Lung microvascular endothelial cell (primary cell): ENCODE measurements at regions not wholly inside any gene's neighbourhood (a gene's known extent, or its start where the extent isn't known, plus 50 kb on each side); places are given as distances from the start of the nearest gene placed in this dataset.
"Not testable (repeated sequence)": the region's sequence is repeated elsewhere in the genome, so short reads cannot be mapped to it uniquely, and the experiment has no call there.

Experiments used
- DNase-seq, 2 donors: peaks; one replicate each; pipeline versions ENCODE4 v3.0.0 to v3.0.0-alpha.2; 2010; ENCODE audit warnings: low read depth in 2 of 2

- no peak for DNase-seq
Measured at GRCh38 chr5:86403190-86403589, 214.6 kb upstream of the COX7C start.

- no peak for DNase-seq
Measured at GRCh38 chr5:86404256-86404655, 213.5 kb upstream of the COX7C start.

- DNase-seq = no peak
Measured at GRCh38 chr5:86407711-86408110, 210.0 kb upstream of the COX7C start.

- DNase-seq = no peak
Measured at GRCh38 chr5:86411596-86411995, 206.1 kb upstream of the COX7C start.

GRCh38 chr5:86427158-86427557 lies 190.6 kb upstream of the COX7C start:
- no peak for DNase-seq

GRCh38 chr5:86439593-86440110 lies 178.1 kb upstream of the COX7C start:
- DNase-seq = no peak

- DNase-seq = no peak
Measured at GRCh38 chr5:86442036-86442745, 175.6 kb upstream of the COX7C start.

- DNase-seq = no peak
Measured at GRCh38 chr5:86447362-86447761, 170.4 kb upstream of the COX7C start.

GRCh38 chr5:86452251-86452650 lies 165.5 kb upstream of the COX7C start:
- no peak for DNase-seq

- no peak for DNase-seq
Measured at GRCh38 chr5:86460519-86460918, 157.2 kb upstream of the COX7C start.

- DNase-seq = peak in 1 of 2 donors; percentile 52
Measured at GRCh38 chr5:86461169-86461956, 156.4 kb upstream of the COX7C start.

GRCh38 chr5:86463339-86463738 lies 154.4 kb upstream of the COX7C start:
- no peak for DNase-seq

- no peak for DNase-seq
Measured at GRCh38 chr5:86465052-86465838, 152.5 kb upstream of the COX7C start.

GRCh38 chr5:86466721-86467120 lies 151.0 kb upstream of the COX7C start:
- DNase-seq = not testable (repeated sequence)

- no peak for DNase-seq
Measured at GRCh38 chr5:86482008-86482407, 135.7 kb upstream of the COX7C start.

- DNase-seq = no peak
Measured at GRCh38 chr5:86493777-86494176, 124.0 kb upstream of the COX7C start.

- DNase-seq = peak in 1 of 2 donors; percentile 2
Measured at GRCh38 chr5:86500947-86501346, 116.8 kb upstream of the COX7C start.

GRCh38 chr5:86507574-86507973 lies 110.2 kb upstream of the COX7C start:
- no peak for DNase-seq

GRCh38 chr5:86510330-86510915 lies 107.3 kb upstream of the COX7C start:
- DNase-seq = not testable (repeated sequence)

- no peak for DNase-seq
Measured at GRCh38 chr5:86523718-86524117, 94.0 kb upstream of the COX7C start.

- DNase-seq = no peak
Measured at GRCh38 chr5:86525622-86526021, 92.1 kb upstream of the COX7C start.
